ENCODE measurements at regions not wholly inside any gene's neighbourhood (a gene's known extent, or its start where the extent isn't known, plus 50 kb on each side); places are given as distances from the start of the nearest gene placed in this dataset.

- no peak for DNase-seq (ENCODE audit: low spot score)
These were observed 480.5 kb downstream of the KDM4C start for GRCh38 chr9:7238247-7238637.

GRCh38 chr9:7237473-7238246, 479.9 kb downstream of the KDM4C start:
- no peak for DNase-seq (ENCODE audit: low spot score)

- no peak for DNase-seq (ENCODE audit: low spot score)
These were observed 478.4 kb downstream of the KDM4C start for GRCh38 chr9:7236186-7236585.

- DNase-seq (ENCODE audit: low spot score): peak; percentile 59
These were observed 476.4 kb downstream of the KDM4C start for GRCh38 chr9:7234144-7234543.

- no peak for DNase-seq (ENCODE audit: low spot score)
These were observed 471.8 kb downstream of the KDM4C start for GRCh38 chr9:7229571-7229970.

GRCh38 chr9:7228726-7229125, 471.0 kb downstream of the KDM4C start:
- no peak for DNase-seq (ENCODE audit: low spot score)

- no peak for DNase-seq (ENCODE audit: low spot score)
These were observed 470.2 kb downstream of the KDM4C start for GRCh38 chr9:7227951-7228350.

- DNase-seq (ENCODE audit: low spot score): no peak
These were observed 468.4 kb downstream of the KDM4C start for GRCh38 chr9:7226007-7226640.

Data from D341Med (cell line).